ENCODE measurements at regions not wholly inside any gene's neighbourhood (a gene's known extent, or its start where the extent isn't known, plus 50 kb on each side); places are given as distances from the start of the nearest gene placed in this dataset.

DNA sequence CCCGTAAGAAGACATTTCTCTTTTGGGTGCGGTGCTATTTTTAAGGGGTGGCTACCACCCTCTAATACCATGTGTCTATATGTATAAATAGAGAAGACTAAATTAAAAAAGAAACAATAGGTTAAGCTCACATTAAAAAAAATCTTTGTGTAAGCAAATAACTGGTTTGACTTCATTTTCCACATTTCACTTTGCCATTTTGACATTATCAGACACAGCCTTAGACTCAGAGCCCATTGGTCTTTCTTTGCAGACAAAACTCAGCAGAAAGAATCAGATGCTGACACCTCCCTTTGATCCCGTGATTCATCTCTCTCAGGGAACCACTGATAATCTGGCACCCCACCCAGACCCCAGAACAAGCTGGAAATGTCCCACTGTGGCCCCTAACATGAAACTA, 74.5 kb downstream of the EMX2 start:
- no peaks in the 10 kb centered on the region for H3K36me3 ChIP-seq (ENCODE audit: insufficient read depth, low read length)
- H3K9ac ChIP-seq (ENCODE audit: insufficient read length) = no peak overlapping the region
- no peak for DNase-seq (ENCODE audit: low read depth, low spot score)
- H3K27ac ChIP-seq = no peak overlapping the region
- H3K4me3 ChIP-seq = no peak overlapping the region
- no peak for TF ChIP-seq POLR2AphosphoS5 (IDR thresholded peaks at IDR 0.05; ENCODE audit: borderline replicate concordance, low read depth, low read length)
- TF ChIP-seq EZH2 (IDR thresholded peaks at IDR 0.05) = no peak
- TF ChIP-seq FOXP2 (optimal IDR thresholded peaks at IDR 0.05; ENCODE audit: control extremely low read depth, extremely low read length, insufficient read depth) = no peak
- no peaks in the 10 kb centered on the region for H3K9me3 ChIP-seq (ENCODE audit: low read depth, low read length)

- H3K27ac ChIP-seq = no peak overlapping the region
Observed at GRCh38 chr10:117617659-117618058, 75.1 kb downstream of the EMX2 start.

GRCh38 chr10:117619223-117619622, 76.7 kb downstream of the EMX2 start:
- Histone ChIP-seq H3K9ac (ENCODE audit: insufficient read length) (no peak overlapping the region), H3K9me3 (ENCODE audit: low read depth, low read length) (no peaks in the 10 kb centered on the region), H3K36me3 (ENCODE audit: insufficient read depth, low read length) (no peaks in the 10 kb centered on the region), H3K4me3 (no peak overlapping the region), H3K27ac (no peak overlapping the region)
- TF ChIP-seq EZH2 (IDR thresholded peaks at IDR 0.05) (no peak), POLR2AphosphoS5 (IDR thresholded peaks at IDR 0.05; ENCODE audit: borderline replicate concordance, low read depth, low read length) (no peak), FOXP2 (optimal IDR thresholded peaks at IDR 0.05; ENCODE audit: control extremely low read depth, extremely low read length, insufficient read depth) (no peak)
- no peak for DNase-seq (ENCODE audit: low read depth, low spot score)

More at GRCh38 chr10:117617659-117618058, 75.1 kb downstream of the EMX2 start:
- H3K4me3 ChIP-seq = no peak overlapping the region
- no peaks in the 10 kb centered on the region for H3K36me3 ChIP-seq (ENCODE audit: insufficient read depth, low read length)
- TF ChIP-seq POLR2AphosphoS5 (IDR thresholded peaks at IDR 0.05; ENCODE audit: borderline replicate concordance, low read depth, low read length) (no peak), FOXP2 (optimal IDR thresholded peaks at IDR 0.05; ENCODE audit: control extremely low read depth, extremely low read length, insufficient read depth) (no peak), EZH2 (IDR thresholded peaks at IDR 0.05) (no peak)
- no peak for DNase-seq (ENCODE audit: low read depth, low spot score)
- H3K9me3 ChIP-seq (ENCODE audit: low read depth, low read length) = no peaks in the 10 kb centered on the region
- no peak overlapping the region for H3K9ac ChIP-seq (ENCODE audit: insufficient read length)

GRCh38 chr10:117619707-117620405, 77.3 kb downstream of the EMX2 start:
- DNase-seq (ENCODE audit: low read depth, low spot score) = no peak
- H3K9ac ChIP-seq (ENCODE audit: insufficient read length) = no peak overlapping the region
- no peak overlapping the region for H3K4me3 ChIP-seq
- no peaks in the 10 kb centered on the region for H3K9me3 ChIP-seq (ENCODE audit: low read depth, low read length)
- no peaks in the 10 kb centered on the region for H3K36me3 ChIP-seq (ENCODE audit: insufficient read depth, low read length)
- no peak overlapping the region for H3K27ac ChIP-seq
- TF ChIP-seq POLR2AphosphoS5 (IDR thresholded peaks at IDR 0.05; ENCODE audit: borderline replicate concordance, low read depth, low read length) = no peak
- TF ChIP-seq FOXP2 (optimal IDR thresholded peaks at IDR 0.05; ENCODE audit: control extremely low read depth, extremely low read length, insufficient read depth) = no peak

DNA sequence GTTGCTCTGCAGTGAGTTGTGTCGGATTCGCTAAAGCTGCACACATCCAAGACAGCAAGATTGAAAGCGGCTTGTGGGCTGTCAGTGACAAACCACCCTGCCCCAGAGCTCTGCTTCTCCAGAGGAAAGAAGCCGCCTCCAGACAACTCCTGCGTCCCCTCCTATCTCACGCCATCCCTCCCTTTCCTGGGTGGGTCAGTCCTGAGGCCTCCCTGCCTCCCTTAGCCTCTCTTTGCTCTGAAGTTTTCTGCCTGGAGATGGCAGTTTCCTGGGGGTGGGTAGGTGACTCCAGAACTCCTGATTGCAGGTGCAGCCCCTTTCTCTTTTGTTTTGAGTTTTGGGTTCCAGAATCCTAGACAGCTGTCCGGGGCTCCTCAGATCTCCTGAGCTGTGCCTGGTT, 78.7 kb downstream of the EMX2 start:
- H3K27ac ChIP-seq = no peak overlapping the region
- no peak for TF ChIP-seq EZH2 (IDR thresholded peaks at IDR 0.05)
- TF ChIP-seq FOXP2 (optimal IDR thresholded peaks at IDR 0.05; ENCODE audit: control extremely low read depth, extremely low read length, insufficient read depth) = no peak
- TF ChIP-seq POLR2AphosphoS5 (IDR thresholded peaks at IDR 0.05; ENCODE audit: borderline replicate concordance, low read depth, low read length) = no peak
- H3K9ac ChIP-seq (ENCODE audit: insufficient read length) = no peak overlapping the region
- no peaks in the 10 kb centered on the region for H3K36me3 ChIP-seq (ENCODE audit: insufficient read depth, low read length)
- no peak overlapping the region for H3K4me3 ChIP-seq
- H3K9me3 ChIP-seq (ENCODE audit: low read depth, low read length) = no peaks in the 10 kb centered on the region
- DNase-seq (ENCODE audit: low read depth, low spot score) = no peak

- no peak overlapping the region for H3K27ac ChIP-seq
- DNase-seq (ENCODE audit: low read depth, low spot score) = no peak
- H3K4me3 ChIP-seq = no peak overlapping the region
- H3K9me3 ChIP-seq (ENCODE audit: low read depth, low read length) = no peaks in the 10 kb centered on the region
- no peak overlapping the region for H3K9ac ChIP-seq (ENCODE audit: insufficient read length)
- TF ChIP-seq EZH2 (IDR thresholded peaks at IDR 0.05) (no peak), POLR2AphosphoS5 (IDR thresholded peaks at IDR 0.05; ENCODE audit: borderline replicate concordance, low read depth, low read length) (no peak)
- no peaks in the 10 kb centered on the region for H3K36me3 ChIP-seq (ENCODE audit: insufficient read depth, low read length)
Observed at GRCh38 chr10:117621795-117622420, 79.4 kb downstream of the EMX2 start.

DNA sequence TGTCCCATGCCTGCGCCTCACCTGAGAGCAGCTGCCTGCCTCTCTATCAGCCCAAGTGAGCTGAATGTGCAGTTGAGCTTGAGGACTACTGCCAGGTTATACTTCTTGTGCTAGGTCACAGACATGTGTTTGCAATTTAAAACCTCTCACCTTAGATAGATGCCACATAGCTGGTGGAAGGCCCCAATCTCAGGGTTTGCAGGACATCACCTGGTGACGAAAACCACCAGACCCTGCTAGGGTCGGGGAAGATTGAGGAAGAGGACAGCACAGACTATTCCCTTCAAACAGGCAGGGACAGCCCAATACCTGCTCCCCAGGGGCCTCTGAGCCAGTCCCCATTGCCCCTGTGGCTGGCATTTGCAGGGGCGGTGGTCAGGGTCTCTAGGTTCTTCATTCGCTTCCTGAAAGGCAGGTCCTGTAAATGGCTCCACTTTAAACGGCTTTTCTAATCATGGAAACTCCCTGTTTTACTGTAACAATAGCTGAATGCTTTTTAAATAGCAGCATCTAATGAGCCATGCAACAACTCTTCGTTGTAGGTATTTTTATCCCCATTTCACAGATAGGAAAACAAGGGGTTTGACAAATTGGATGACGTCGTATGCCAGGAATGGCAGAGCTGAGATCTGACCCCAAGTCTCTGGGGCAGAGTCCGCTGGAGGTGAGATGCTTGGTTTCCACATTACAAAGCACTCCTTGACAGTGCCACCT, 80.1 kb downstream of the EMX2 start:
- Histone ChIP-seq H3K9me3 (ENCODE audit: low read depth, low read length) (no peaks in the 10 kb centered on the region), H3K36me3 (ENCODE audit: insufficient read depth, low read length) (no peaks in the 10 kb centered on the region), H3K4me3 (no peak overlapping the region), H3K27ac (no peak overlapping the region), H3K9ac (ENCODE audit: insufficient read length) (no peak overlapping the region)
- DNase-seq (ENCODE audit: low read depth, low spot score) = no peak
- TF ChIP-seq EZH2 (IDR thresholded peaks at IDR 0.05) (no peak), POLR2AphosphoS5 (IDR thresholded peaks at IDR 0.05; ENCODE audit: borderline replicate concordance, low read depth, low read length) (no peak), FOXP2 (optimal IDR thresholded peaks at IDR 0.05; ENCODE audit: control extremely low read depth, extremely low read length, insufficient read depth) (no peak)

DNA sequence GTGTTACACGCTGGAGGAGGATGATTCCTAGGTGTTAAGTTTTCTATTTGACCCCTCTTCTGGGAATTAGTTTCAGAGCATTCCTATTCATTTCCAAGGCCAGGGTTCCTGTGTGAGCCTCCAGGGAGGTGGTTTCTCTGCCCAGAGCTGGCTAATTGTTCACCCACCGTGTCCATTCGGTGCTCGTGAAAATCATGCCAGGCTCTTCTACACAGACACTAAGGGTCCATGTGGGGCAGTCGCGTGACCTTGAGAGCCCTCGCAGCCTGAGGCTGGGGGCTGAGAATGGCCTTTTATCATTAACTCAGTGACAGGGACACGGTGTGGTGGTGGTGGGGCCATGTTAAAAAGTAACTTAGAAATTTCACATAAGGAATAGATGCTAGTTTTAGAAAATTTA, 83.7 kb downstream of the EMX2 start:
- TF ChIP-seq EZH2 (IDR thresholded peaks at IDR 0.05) (no peak), FOXP2 (optimal IDR thresholded peaks at IDR 0.05; ENCODE audit: control extremely low read depth, extremely low read length, insufficient read depth) (no peak), POLR2AphosphoS5 (IDR thresholded peaks at IDR 0.05; ENCODE audit: borderline replicate concordance, low read depth, low read length) (no peak)

More for the DNA sequence above, 83.7 kb downstream of the EMX2 start:
- no peak overlapping the region for H3K27ac ChIP-seq
- no peaks in the 10 kb centered on the region for H3K9me3 ChIP-seq (ENCODE audit: low read depth, low read length)
- H3K4me3 ChIP-seq = no peak overlapping the region
- no peaks in the 10 kb centered on the region for H3K36me3 ChIP-seq (ENCODE audit: insufficient read depth, low read length)
- no peak for DNase-seq (ENCODE audit: low read depth, low spot score)
- no peak overlapping the region for H3K9ac ChIP-seq (ENCODE audit: insufficient read length)
